MM.1S (cell line): ENCODE measurements at regions not wholly inside any gene's neighbourhood (a gene's known extent, or its start where the extent isn't known, plus 50 kb on each side); places are given as distances from the start of the nearest gene placed in this dataset.

Source experiments
- DNase-seq: peaks from one replicate; pipeline ENCODE4 v3.0.0-alpha.2; 2015
- H2AFZ ChIP-seq: fragments of 300-600 bp; sonication (generic); 2 replicates; pipeline ENCODE4 v1.6.0; 2016; ENCODE audit warnings: antibody characterized with exemption, low read length
- H3F3A ChIP-seq: fragments of 300-600 bp; sonication (generic); 2 replicates; pipeline ENCODE4 v1.6.1; 2016; ENCODE audit warnings: mild to moderate bottlenecking, antibody characterized with exemption, low read length, moderate library complexity, mixed read lengths; ENCODE audit not compliant: insufficient read depth
- H3K27ac ChIP-seq: fragments of 300-600 bp; sonication (generic); 2 replicates; pipeline ENCODE4 v1.5.1; 2016; ENCODE audit warnings: mild to moderate bottlenecking, low read length
- H3K27me3 ChIP-seq: fragments of 300-600 bp; sonication (generic); replicated peaks from 2 replicates; pipeline ENCODE4 v1.6.0; 2016; ENCODE audit warnings: low read length; ENCODE audit not compliant: insufficient read depth
- H3K36me3 ChIP-seq: fragments of 300-600 bp; sonication (generic); replicated peaks from 2 replicates; pipeline ENCODE4 v1.6.1; 2016; ENCODE audit warnings: mild to moderate bottlenecking, low read length, mixed read lengths; ENCODE audit not compliant: insufficient read depth
- H3K4me1 ChIP-seq: fragments of 300-600 bp; sonication (generic); 2 replicates; pipeline ENCODE4 v1.6.1; 2016; ENCODE audit warnings: low read length, mixed read lengths
- H3K4me2 ChIP-seq: fragments of 300-600 bp; sonication (generic); 2 replicates; pipeline ENCODE4 v1.6.0; 2016; ENCODE audit warnings: low read depth, low read length
- H3K4me3 ChIP-seq: fragments of 300-600 bp; sonication (generic); 2 replicates; pipeline ENCODE4 v1.5.1; 2016; ENCODE audit warnings: low read length, mixed read lengths
- H3K79me2 ChIP-seq: fragments of 300-600 bp; sonication (generic); 2 replicates; pipeline ENCODE4 v1.6.1; 2016; ENCODE audit warnings: mixed run types, low read length, mixed read lengths
- H3K9ac ChIP-seq: fragments of 300-600 bp; sonication (generic); 2 replicates; pipeline ENCODE4 v1.6.1; 2016; ENCODE audit warnings: low read length, mixed read lengths
- H3K9me2 ChIP-seq: fragments of 300-600 bp; sonication (generic); replicated peaks from 2 replicates; pipeline ENCODE4 v1.6.1; 2016; ENCODE audit warnings: mild to moderate bottlenecking, low read length, mixed read lengths; ENCODE audit not compliant: insufficient read depth
- H3K9me3 ChIP-seq: fragments of 300-600 bp; sonication (generic); replicated peaks from 2 replicates; pipeline ENCODE4 v1.6.1; 2016; ENCODE audit warnings: mild to moderate bottlenecking, low read length, mixed read lengths; ENCODE audit not compliant: insufficient read depth
- H4K20me1 ChIP-seq: fragments of 300-600 bp; sonication (generic); 2 replicates; pipeline ENCODE4 v1.6.1; 2016; ENCODE audit warnings: mild to moderate bottlenecking, low read length, moderate library complexity, mixed read lengths; ENCODE audit not compliant: insufficient read depth
- EZH2 ChIP-seq: fragments of 300-600 bp; sonication (generic); optimal IDR thresholded peaks from 2 replicates; pipeline ENCODE3; 2017; ENCODE audit warnings: low read depth, mild to moderate bottlenecking, antibody characterized with exemption, low read length, mixed read lengths
- EZH2phosphoT487 ChIP-seq: fragments of 300-600 bp; sonication (generic); IDR thresholded peaks from 2 replicates; pipeline ENCODE4 v1.6.1; 2018; ENCODE audit warnings: antibody characterized with exemption, low read length
- TF ChIP-seq, protein P1 (sequence below): fragments of 300-600 bp; sonication (generic); IDR thresholded peaks from 2 replicates; pipeline ENCODE4 v1.5.1; 2016; ENCODE audit warnings: antibody characterized with exemption, low read length, mixed read lengths

DNA sequence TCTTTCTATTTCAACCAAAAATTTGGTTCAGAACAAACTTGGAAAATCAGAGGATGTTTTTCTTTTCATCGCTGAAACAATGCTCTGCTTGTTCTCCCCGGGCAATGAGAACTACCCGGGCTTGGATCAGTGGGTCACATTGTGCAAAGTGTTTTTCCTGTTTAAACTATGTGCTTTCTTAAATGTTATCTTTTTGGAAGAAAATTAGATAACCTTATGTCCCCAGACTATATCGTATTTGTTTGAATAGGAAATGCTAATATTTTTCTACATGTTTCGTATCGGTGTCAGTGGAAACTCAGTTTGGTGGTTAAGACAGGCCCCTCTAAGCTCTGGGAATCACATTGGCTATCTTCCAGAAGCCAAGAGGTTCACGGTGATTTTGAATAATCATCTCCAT, 319.5 kb upstream of the NFE2L3 start:
- no peak overlapping the region for H3K4me3 ChIP-seq
- H4K20me1 ChIP-seq, result no peaks in the 10 kb centered on the region
- TF ChIP-seq EZH2 (no peak), EZH2phosphoT487 (no peak)
- TF ChIP-seq, protein P1, sequence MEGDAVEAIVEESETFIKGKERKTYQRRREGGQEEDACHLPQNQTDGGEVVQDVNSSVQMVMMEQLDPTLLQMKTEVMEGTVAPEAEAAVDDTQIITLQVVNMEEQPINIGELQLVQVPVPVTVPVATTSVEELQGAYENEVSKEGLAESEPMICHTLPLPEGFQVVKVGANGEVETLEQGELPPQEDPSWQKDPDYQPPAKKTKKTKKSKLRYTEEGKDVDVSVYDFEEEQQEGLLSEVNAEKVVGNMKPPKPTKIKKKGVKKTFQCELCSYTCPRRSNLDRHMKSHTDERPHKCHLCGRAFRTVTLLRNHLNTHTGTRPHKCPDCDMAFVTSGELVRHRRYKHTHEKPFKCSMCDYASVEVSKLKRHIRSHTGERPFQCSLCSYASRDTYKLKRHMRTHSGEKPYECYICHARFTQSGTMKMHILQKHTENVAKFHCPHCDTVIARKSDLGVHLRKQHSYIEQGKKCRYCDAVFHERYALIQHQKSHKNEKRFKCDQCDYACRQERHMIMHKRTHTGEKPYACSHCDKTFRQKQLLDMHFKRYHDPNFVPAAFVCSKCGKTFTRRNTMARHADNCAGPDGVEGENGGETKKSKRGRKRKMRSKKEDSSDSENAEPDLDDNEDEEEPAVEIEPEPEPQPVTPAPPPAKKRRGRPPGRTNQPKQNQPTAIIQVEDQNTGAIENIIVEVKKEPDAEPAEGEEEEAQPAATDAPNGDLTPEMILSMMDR, result no peak
- no peaks in the 10 kb centered on the region for H3K4me1 ChIP-seq
- no peaks in the 10 kb centered on the region for H3F3A ChIP-seq
- H3K27ac ChIP-seq, result no peak overlapping the region
- H3K9ac ChIP-seq, result no peak overlapping the region
- H3K9me2 ChIP-seq, result no peaks in the 10 kb centered on the region
- no peaks in the 10 kb centered on the region for H3K27me3 ChIP-seq
- no peaks in the 10 kb centered on the region for H3K79me2 ChIP-seq
- no peaks in the 10 kb centered on the region for H3K36me3 ChIP-seq
- DNase-seq, result no peak
- no peak overlapping the region for H2AFZ ChIP-seq
- H3K9me3 ChIP-seq, result no peaks in the 10 kb centered on the region
- H3K4me2 ChIP-seq, result no peak overlapping the region

DNA sequence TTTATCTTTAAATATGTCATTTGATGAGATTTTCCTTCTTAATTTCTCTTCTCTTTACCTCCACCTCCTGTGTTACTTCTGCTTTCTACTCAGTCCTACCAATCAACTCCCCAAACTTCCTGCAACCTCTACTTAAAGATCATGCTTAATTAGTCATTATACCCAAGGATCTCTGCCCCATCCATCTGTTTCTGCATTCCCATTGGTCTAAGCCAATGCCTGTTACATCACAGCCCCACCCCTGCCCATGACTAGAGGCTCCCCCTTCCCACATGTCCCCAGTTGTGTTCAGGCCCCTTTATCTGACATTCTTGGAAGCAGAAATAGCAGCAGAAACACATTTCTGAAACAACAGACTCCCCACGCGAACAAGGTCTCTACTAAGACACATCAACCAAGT, 319.1 kb upstream of the NFE2L3 start:
- no peaks in the 10 kb centered on the region for H3K27me3 ChIP-seq
- no peaks in the 10 kb centered on the region for H3K4me1 ChIP-seq
- DNase-seq, result no peak
- no peak overlapping the region for H3K9ac ChIP-seq
- H2AFZ ChIP-seq, result no peak overlapping the region
- no peaks in the 10 kb centered on the region for H3K9me3 ChIP-seq
- H3F3A ChIP-seq, result no peaks in the 10 kb centered on the region
- H4K20me1 ChIP-seq, result no peaks in the 10 kb centered on the region
- TF ChIP-seq EZH2phosphoT487, result no peak
- no peak for TF ChIP-seq EZH2
- TF ChIP-seq, protein P1, result no peak
- no peak overlapping the region for H3K27ac ChIP-seq
- no peaks in the 10 kb centered on the region for H3K9me2 ChIP-seq
- no peak overlapping the region for H3K4me3 ChIP-seq
- H3K4me2 ChIP-seq, result no peak overlapping the region
- H3K36me3 ChIP-seq, result no peaks in the 10 kb centered on the region
- no peaks in the 10 kb centered on the region for H3K79me2 ChIP-seq

- no peaks in the 10 kb centered on the region for H3K9me2 ChIP-seq
- no peak for DNase-seq
- no peaks in the 10 kb centered on the region for H3K79me2 ChIP-seq
- H3K9me3 ChIP-seq, result no peaks in the 10 kb centered on the region
- no peaks in the 10 kb centered on the region for H3F3A ChIP-seq
- TF ChIP-seq EZH2phosphoT487 (no peak), EZH2 (no peak)
- TF ChIP-seq, protein P1, result no peak
- no peak overlapping the region for H3K9ac ChIP-seq
- H3K4me3 ChIP-seq, result no peak overlapping the region
- no peaks in the 10 kb centered on the region for H3K36me3 ChIP-seq
- no peaks in the 10 kb centered on the region for H3K4me1 ChIP-seq
- no peak overlapping the region for H3K27ac ChIP-seq
- no peak overlapping the region for H2AFZ ChIP-seq
- no peaks in the 10 kb centered on the region for H4K20me1 ChIP-seq
- no peaks in the 10 kb centered on the region for H3K27me3 ChIP-seq
- no peak overlapping the region for H3K4me2 ChIP-seq
Observed at GRCh38 chr7:25834050-25834449, 317.9 kb upstream of the NFE2L3 start.
